ENCODE measurements at regions not wholly inside any gene's neighbourhood (a gene's known extent, or its start where the extent isn't known, plus 50 kb on each side); places are given as distances from the start of the nearest gene placed in this dataset.
"Not testable (repeated sequence)": the region's sequence is repeated elsewhere in the genome, so short reads cannot be mapped to it uniquely, and the experiment has no call there.

- ATAC-seq (ENCODE audit: insufficient read depth, low FRiP score); DNase-seq; H3K4me3 ChIP-seq; H3K9ac ChIP-seq (ENCODE audit: insufficient read depth in 1 of 2, low read length in 2 of 2); H3K27me3 ChIP-seq (ENCODE audit: control insufficient read depth in 3 of 3, insufficient read depth in 3 of 3, low read length in 2 of 3); H3K27ac ChIP-seq (ENCODE audit: low read depth in 1 of 2, low read length in 1 of 2); H3K4me1 ChIP-seq (ENCODE audit: control insufficient read depth in 5 of 5, insufficient read depth in 5 of 5, low read length in 5 of 5); H3K9me3 ChIP-seq (ENCODE audit: control insufficient read depth in 4 of 4, insufficient read depth in 3 of 4, low read length in 3 of 4); H3K36me3 ChIP-seq (ENCODE audit: control insufficient read depth in 4 of 4, insufficient read depth in 4 of 4, low read length in 4 of 4): not testable (repeated sequence)
- WGBS, 2 donors, result no CpG with 5 or more reads among the region's 7 CpGs
Observed at GRCh38 chr2:111445191-111445929, 324.6 kb downstream of the BCL2L11 start.

DNA sequence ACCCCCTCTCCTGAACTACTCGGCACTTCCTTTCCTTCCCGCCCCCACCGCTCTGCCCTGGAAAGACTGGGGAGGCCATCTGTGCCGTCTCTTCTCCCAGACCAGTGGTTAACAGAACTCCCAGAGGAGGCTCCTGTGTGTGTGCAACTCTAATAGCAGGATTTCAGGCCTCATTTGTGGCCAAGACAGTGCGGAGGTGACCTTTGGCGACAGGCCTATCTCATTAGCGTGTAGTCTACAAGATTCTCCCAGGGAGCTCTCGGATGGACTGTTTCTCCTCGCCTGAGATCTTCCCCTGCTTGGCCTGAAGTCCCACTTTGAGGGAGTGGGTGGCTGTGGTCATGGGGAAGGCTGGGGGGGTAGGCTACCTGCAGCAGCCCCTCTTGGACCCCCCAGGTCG is 325.2 kb downstream of the BCL2L11 start:
- not testable (repeated sequence) for H3K27me3 ChIP-seq (ENCODE audit: control insufficient read depth in 3 of 3, insufficient read depth in 3 of 3, low read length in 2 of 3); H3K36me3 ChIP-seq (ENCODE audit: control insufficient read depth in 4 of 4, insufficient read depth in 4 of 4, low read length in 4 of 4); DNase-seq; ATAC-seq (ENCODE audit: insufficient read depth, low FRiP score); H3K4me1 ChIP-seq (ENCODE audit: control insufficient read depth in 5 of 5, insufficient read depth in 5 of 5, low read length in 5 of 5); H3K4me3 ChIP-seq; H3K27ac ChIP-seq (ENCODE audit: low read depth in 1 of 2, low read length in 1 of 2); H3K9ac ChIP-seq (ENCODE audit: insufficient read depth in 1 of 2, low read length in 2 of 2); H3K9me3 ChIP-seq (ENCODE audit: control insufficient read depth in 4 of 4, insufficient read depth in 3 of 4, low read length in 3 of 4)
- no CpG with 5 or more reads among the region's 10 CpGs for WGBS, 2 donors

DNA sequence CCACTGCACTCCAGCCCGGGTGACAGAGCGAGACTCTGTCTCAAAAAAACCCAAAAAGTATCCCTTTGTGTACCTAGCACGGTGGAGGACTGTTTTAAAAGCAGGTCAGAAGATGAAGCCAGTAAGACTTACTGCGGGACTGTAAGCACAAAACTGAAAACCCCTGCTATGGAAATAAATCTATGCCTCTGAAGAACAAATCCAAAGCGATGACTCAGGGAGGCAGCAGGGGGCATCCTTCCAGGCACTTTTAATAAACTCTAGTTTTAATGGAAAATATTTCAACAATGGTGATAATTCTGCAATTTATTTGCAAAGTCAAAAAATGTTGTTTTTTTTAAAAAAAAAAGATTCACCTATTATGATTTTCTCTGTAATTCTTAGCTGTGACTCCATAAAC is 326.8 kb downstream of the BCL2L11 start:
- 96 to 100% methylated on average over 3 to 4 of the region's 5 CpGs for WGBS, 2 donors
- H3K27me3 ChIP-seq (ENCODE audit: control insufficient read depth in 3 of 3, insufficient read depth in 3 of 3, low read length in 2 of 3); H3K36me3 ChIP-seq (ENCODE audit: control insufficient read depth in 4 of 4, insufficient read depth in 4 of 4, low read length in 4 of 4); H3K9ac ChIP-seq (ENCODE audit: insufficient read depth in 1 of 2, low read length in 2 of 2); H3K9me3 ChIP-seq (ENCODE audit: control insufficient read depth in 4 of 4, insufficient read depth in 3 of 4, low read length in 3 of 4); H3K4me1 ChIP-seq (ENCODE audit: control insufficient read depth in 5 of 5, insufficient read depth in 5 of 5, low read length in 5 of 5); DNase-seq; ATAC-seq (ENCODE audit: insufficient read depth, low FRiP score); H3K27ac ChIP-seq (ENCODE audit: low read depth in 1 of 2, low read length in 1 of 2); H3K4me3 ChIP-seq: not testable (repeated sequence)

- not testable (repeated sequence) for H3K4me3 ChIP-seq; H3K9ac ChIP-seq (ENCODE audit: insufficient read depth in 1 of 2, low read length in 2 of 2); H3K9me3 ChIP-seq (ENCODE audit: control insufficient read depth in 4 of 4, insufficient read depth in 3 of 4, low read length in 3 of 4); DNase-seq; H3K27ac ChIP-seq (ENCODE audit: low read depth in 1 of 2, low read length in 1 of 2); ATAC-seq (ENCODE audit: insufficient read depth, low FRiP score); H3K36me3 ChIP-seq (ENCODE audit: control insufficient read depth in 4 of 4, insufficient read depth in 4 of 4, low read length in 4 of 4); H3K27me3 ChIP-seq (ENCODE audit: control insufficient read depth in 3 of 3, insufficient read depth in 3 of 3, low read length in 2 of 3); H3K4me1 ChIP-seq (ENCODE audit: control insufficient read depth in 5 of 5, insufficient read depth in 5 of 5, low read length in 5 of 5)
- WGBS, 2 donors, result no CpG with 5 or more reads among the region's 8 CpGs
Observed at GRCh38 chr2:111448796-111449195, 328.1 kb downstream of the BCL2L11 start.

- not testable (repeated sequence) for H3K27ac ChIP-seq (ENCODE audit: low read depth in 1 of 2, low read length in 1 of 2); H3K4me3 ChIP-seq; H3K9me3 ChIP-seq (ENCODE audit: control insufficient read depth in 4 of 4, insufficient read depth in 3 of 4, low read length in 3 of 4); H3K27me3 ChIP-seq (ENCODE audit: control insufficient read depth in 3 of 3, insufficient read depth in 3 of 3, low read length in 2 of 3); DNase-seq; H3K4me1 ChIP-seq (ENCODE audit: control insufficient read depth in 5 of 5, insufficient read depth in 5 of 5, low read length in 5 of 5); H3K9ac ChIP-seq (ENCODE audit: insufficient read depth in 1 of 2, low read length in 2 of 2); H3K36me3 ChIP-seq (ENCODE audit: control insufficient read depth in 4 of 4, insufficient read depth in 4 of 4, low read length in 4 of 4); ATAC-seq (ENCODE audit: insufficient read depth, low FRiP score)
- WGBS, 2 donors, result 74 to 75% methylated on average over 2 to 3 of the region's 6 CpGs
Observed at GRCh38 chr2:111450526-111450925, 329.8 kb downstream of the BCL2L11 start.

GRCh38 chr2:111451692-111452199 is 331.0 kb downstream of the BCL2L11 start:
- H3K9ac ChIP-seq (ENCODE audit: insufficient read depth in 1 of 2, low read length in 2 of 2); H3K27me3 ChIP-seq (ENCODE audit: control insufficient read depth in 3 of 3, insufficient read depth in 3 of 3, low read length in 2 of 3); H3K27ac ChIP-seq (ENCODE audit: low read depth in 1 of 2, low read length in 1 of 2); ATAC-seq (ENCODE audit: insufficient read depth, low FRiP score); H3K4me1 ChIP-seq (ENCODE audit: control insufficient read depth in 5 of 5, insufficient read depth in 5 of 5, low read length in 5 of 5); DNase-seq; H3K9me3 ChIP-seq (ENCODE audit: control insufficient read depth in 4 of 4, insufficient read depth in 3 of 4, low read length in 3 of 4); H3K4me3 ChIP-seq; H3K36me3 ChIP-seq (ENCODE audit: control insufficient read depth in 4 of 4, insufficient read depth in 4 of 4, low read length in 4 of 4): not testable (repeated sequence)
- WGBS, 2 donors, result 43 to 58% methylated on average over 3 to 4 of the region's 9 CpGs

DNA sequence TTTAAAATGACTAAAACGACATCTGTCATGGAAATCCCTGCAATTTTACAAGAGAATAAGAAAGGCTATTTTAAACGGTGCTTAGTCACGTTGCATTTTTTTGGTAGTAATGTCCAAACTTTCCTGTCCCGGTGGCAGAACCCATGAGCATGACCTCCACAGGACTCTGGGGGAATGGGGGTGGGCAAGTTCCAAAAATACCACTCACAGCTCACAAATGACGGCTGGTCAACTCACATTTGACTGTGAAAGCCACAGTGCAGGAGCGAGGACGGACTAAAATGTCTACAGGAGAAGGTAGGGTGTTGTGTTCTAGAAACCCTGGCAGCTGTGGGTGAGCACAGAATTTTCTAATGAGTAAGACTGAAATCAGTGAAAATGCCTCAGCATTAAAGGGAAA is 331.5 kb downstream of the BCL2L11 start:
- DNase-seq; H3K4me3 ChIP-seq; ATAC-seq (ENCODE audit: insufficient read depth, low FRiP score); H3K9ac ChIP-seq (ENCODE audit: insufficient read depth in 1 of 2, low read length in 2 of 2); H3K27me3 ChIP-seq (ENCODE audit: control insufficient read depth in 3 of 3, insufficient read depth in 3 of 3, low read length in 2 of 3); H3K27ac ChIP-seq (ENCODE audit: low read depth in 1 of 2, low read length in 1 of 2); H3K36me3 ChIP-seq (ENCODE audit: control insufficient read depth in 4 of 4, insufficient read depth in 4 of 4, low read length in 4 of 4); H3K4me1 ChIP-seq (ENCODE audit: control insufficient read depth in 5 of 5, insufficient read depth in 5 of 5, low read length in 5 of 5); H3K9me3 ChIP-seq (ENCODE audit: control insufficient read depth in 4 of 4, insufficient read depth in 3 of 4, low read length in 3 of 4): not testable (repeated sequence)
- WGBS, 2 donors, result 75 to 81% methylated on average over 5 to 6 of the region's 7 CpGs

- not testable (repeated sequence) for DNase-seq; H3K4me1 ChIP-seq (ENCODE audit: control insufficient read depth in 5 of 5, insufficient read depth in 5 of 5, low read length in 5 of 5); H3K9ac ChIP-seq (ENCODE audit: insufficient read depth in 1 of 2, low read length in 2 of 2); H3K27me3 ChIP-seq (ENCODE audit: control insufficient read depth in 3 of 3, insufficient read depth in 3 of 3, low read length in 2 of 3); H3K27ac ChIP-seq (ENCODE audit: low read depth in 1 of 2, low read length in 1 of 2); H3K9me3 ChIP-seq (ENCODE audit: control insufficient read depth in 4 of 4, insufficient read depth in 3 of 4, low read length in 3 of 4); H3K4me3 ChIP-seq; H3K36me3 ChIP-seq (ENCODE audit: control insufficient read depth in 4 of 4, insufficient read depth in 4 of 4, low read length in 4 of 4); ATAC-seq (ENCODE audit: insufficient read depth, low FRiP score)
- no CpG with 5 or more reads among the region's 2 CpGs for WGBS, 2 donors
Observed at GRCh38 chr2:111453308-111453707, 332.6 kb downstream of the BCL2L11 start.

Data from lung (tissue), 9 donors.